Fibroblast of the aortic adventitia (primary cell): ENCODE measurements at regions not wholly inside any gene's neighbourhood (a gene's known extent, or its start where the extent isn't known, plus 50 kb on each side); places are given as distances from the start of the nearest gene placed in this dataset.

Source experiments
- DNase-seq: peaks from one replicate; pipeline ENCODE4 v3.0.0-alpha.2; 2010; ENCODE audit warnings: low read depth
- H3K4me3 ChIP-seq: 2 replicates; pipeline ENCODE4 v1.5.1; 2011; ENCODE audit warnings: low read depth, mild to moderate bottlenecking, control low read depth, low read length, moderate library complexity
- CTCF ChIP-seq: IDR thresholded peaks from 2 replicates; pipeline ENCODE4 v1.5.1; 2011; ENCODE audit warnings: mild to moderate bottlenecking, low read length, control low read depth, inconsistent platforms; ENCODE audit not compliant: insufficient read depth

- no peak for DNase-seq
- H3K4me3 ChIP-seq, result no peak overlapping the region
- no peak for TF ChIP-seq CTCF
Observed at GRCh38 chr4:145248502-145248901, 68.1 kb upstream of the OTUD4 start.

GRCh38 chr4:145234091-145234706, 53.8 kb upstream of the OTUD4 start:
- TF ChIP-seq CTCF, result peak; percentile 85
- DNase-seq, result peak; percentile 76
- H3K4me3 ChIP-seq, result no peak overlapping the region

GRCh38 chr4:145231906-145232700, 51.7 kb upstream of the OTUD4 start:
- TF ChIP-seq CTCF, result no peak
- no peak overlapping the region for H3K4me3 ChIP-seq
- peak; percentile 82 for DNase-seq

- H3K4me3 ChIP-seq, result no peak overlapping the region
- DNase-seq, result peak; percentile 94
- TF ChIP-seq CTCF, result no peak
Observed at GRCh38 chr4:145230726-145231125, 50.3 kb upstream of the OTUD4 start.
